Astrocyte (in vitro differentiated cells and primary cell): ENCODE measurements at regions not wholly inside any gene's neighbourhood (a gene's known extent, or its start where the extent isn't known, plus 50 kb on each side); places are given as distances from the start of the nearest gene placed in this dataset.

Experiments used
- DNase-seq: peaks from one replicate; pipeline ENCODE4 v3.0.0-alpha.2; 2010; ENCODE audit warnings: low read depth
- FAIRE-seq: peaks from 2 replicates; lab custom pipeline; 2011; peaks lifted over from hg19 to GRCh38; lab: Jason Lieb, UNC
- H2AFZ ChIP-seq: 2 replicates; pipeline ENCODE4 v1.6.0; 2012; ENCODE audit warnings: low read depth, low read length, inconsistent platforms
- H3K27ac ChIP-seq: 2 replicates; pipeline ENCODE4 v1.5.1; 2011; ENCODE audit warnings: low read depth, low read length, inconsistent platforms
- H3K27me3 ChIP-seq: 2 replicates; pipeline ENCODE4 v1.6.0; 2011; ENCODE audit warnings: low read length, inconsistent platforms; ENCODE audit not compliant: insufficient read depth
- H3K36me3 ChIP-seq: 2 replicates; pipeline ENCODE4 v1.5.1; 2011; ENCODE audit warnings: low read length, inconsistent platforms; ENCODE audit not compliant: insufficient read depth
- H3K4me1 ChIP-seq: 2 replicates; pipeline ENCODE4 v1.5.1; 2011; ENCODE audit warnings: low read length, inconsistent platforms; ENCODE audit not compliant: insufficient read depth
- H3K4me2 ChIP-seq: 2 replicates; pipeline ENCODE4 v1.6.0; 2012; ENCODE audit warnings: low read length, inconsistent platforms
- H3K4me3 ChIP-seq: 2 replicates; pipeline ENCODE4 v1.5.1; 2011; ENCODE audit warnings: low read depth, mild to moderate bottlenecking, low read length, inconsistent platforms; ENCODE audit not compliant: insufficient read depth
- H3K79me2 ChIP-seq: 2 replicates; pipeline ENCODE4 v1.6.0; 2012; ENCODE audit warnings: mild to moderate bottlenecking, low read length, inconsistent platforms; ENCODE audit not compliant: insufficient read depth
- H3K9ac ChIP-seq: 2 replicates; pipeline ENCODE4 v1.6.0; 2012; ENCODE audit warnings: mild to moderate bottlenecking, low read length, inconsistent platforms
- H3K9me3 ChIP-seq: 2 replicates; pipeline ENCODE4 v1.5.1; 2012; ENCODE audit warnings: low read depth, mild to moderate bottlenecking, low read length, inconsistent platforms; ENCODE audit not compliant: insufficient read depth
- H4K20me1 ChIP-seq: 2 replicates; pipeline ENCODE4 v1.6.0; 2012; ENCODE audit warnings: low read length, inconsistent platforms; ENCODE audit not compliant: insufficient read depth
- H3K27ac Mint-ChIP-seq: one replicate; pipeline ENCODE4 v1.8.0; 2021; ENCODE audit warnings: mild to moderate bottlenecking, mixed read lengths; ENCODE audit not compliant: unreplicated experiment
- H3K27me3 Mint-ChIP-seq: one replicate; pipeline ENCODE4 v1.8.0; 2021; ENCODE audit warnings: low read depth, mixed read lengths; ENCODE audit not compliant: unreplicated experiment
- H3K36me3 Mint-ChIP-seq: one replicate; pipeline ENCODE4 v1.8.0; 2021; ENCODE audit warnings: low read depth, mixed read lengths; ENCODE audit not compliant: unreplicated experiment
- H3K4me1 Mint-ChIP-seq: one replicate; pipeline ENCODE4 v1.8.0; 2021; ENCODE audit warnings: low read depth, mixed read lengths; ENCODE audit not compliant: unreplicated experiment
- H3K4me3 Mint-ChIP-seq: one replicate; pipeline ENCODE4 v1.8.0; 2021; ENCODE audit warnings: mild to moderate bottlenecking, moderate library complexity, mixed read lengths; ENCODE audit not compliant: unreplicated experiment
- H3K9me3 Mint-ChIP-seq: one replicate; pipeline ENCODE4 v1.8.0; 2021; ENCODE audit warnings: mild to moderate bottlenecking, mixed read lengths; ENCODE audit not compliant: unreplicated experiment
- EZH2 ChIP-seq: IDR thresholded peaks from 2 replicates; pipeline ENCODE4 v1.6.1; 2012; ENCODE audit warnings: mild to moderate bottlenecking, low read length, inconsistent platforms; ENCODE audit not compliant: insufficient read depth
- TF ChIP-seq, protein P1 (sequence below): IDR thresholded peaks from 2 replicates; pipeline ENCODE4 v1.5.1; 2011; ENCODE audit warnings: low read depth, mild to moderate bottlenecking, inconsistent platforms, low read length, moderate library complexity; ENCODE audit not compliant: insufficient read depth

DNA sequence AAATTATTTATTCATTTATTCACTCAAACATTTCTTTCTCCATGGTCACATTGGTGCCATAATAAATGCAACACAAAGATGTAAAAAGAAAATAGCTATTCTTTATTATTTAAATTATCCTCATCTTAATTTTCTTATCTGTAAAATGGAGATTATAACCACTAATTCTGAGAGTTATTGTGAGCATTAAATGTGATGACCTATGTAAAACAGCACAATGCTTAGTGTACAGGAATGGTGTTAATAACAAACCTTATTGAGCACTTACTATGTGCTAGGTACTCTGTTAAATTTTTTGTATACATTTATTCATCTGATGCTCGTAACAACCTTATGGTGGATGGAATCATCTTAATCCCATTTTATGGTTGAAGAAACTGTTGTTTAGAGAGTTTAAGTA, 84.6 kb downstream of the NTMT2 start:
- no peaks in the 10 kb centered on the region for H3K4me1 Mint-ChIP-seq
- H3K4me2 ChIP-seq, result no peak overlapping the region

DNA sequence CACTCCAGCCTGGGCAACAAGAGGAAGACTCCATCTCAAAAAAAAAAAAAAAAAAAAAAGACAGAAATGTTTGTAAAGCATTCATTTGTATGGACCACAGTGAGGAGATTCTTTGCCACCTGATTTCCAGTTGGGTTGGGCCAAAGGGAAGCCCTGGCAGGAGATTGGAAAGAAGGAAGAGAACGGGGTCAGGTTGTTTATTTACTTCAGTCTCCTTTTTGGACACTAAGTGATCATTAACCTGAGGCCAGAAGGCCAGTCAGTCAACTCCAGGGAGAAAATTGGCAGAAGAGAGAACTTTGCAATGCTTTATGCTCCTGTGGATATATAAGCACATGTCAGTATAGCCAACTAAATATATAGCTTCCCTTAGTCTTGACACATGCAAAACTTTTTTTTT, 85.9 kb downstream of the NTMT2 start:
- Histone ChIP-seq H3K4me1 (no peaks in the 10 kb centered on the region), H3K9me3 (no peaks in the 10 kb centered on the region), H3K36me3 (no peaks in the 10 kb centered on the region), H3K4me3 (no peak overlapping the region), H3K4me2 (no peak overlapping the region), H2AFZ (no peak overlapping the region), H3K27me3 (no peaks in the 10 kb centered on the region), H3K79me2 (no peaks in the 10 kb centered on the region), H3K9ac (no peak overlapping the region), H4K20me1 (no peaks in the 10 kb centered on the region), H3K27ac (no peak overlapping the region)
- no peaks in the 10 kb centered on the region for H3K36me3 Mint-ChIP-seq
- H3K9me3 Mint-ChIP-seq, result no peaks in the 10 kb centered on the region
- H3K27me3 Mint-ChIP-seq, result no peaks in the 10 kb centered on the region
- DNase-seq, result no peak
- H3K4me1 Mint-ChIP-seq, result no peaks in the 10 kb centered on the region
- TF ChIP-seq, protein P1, sequence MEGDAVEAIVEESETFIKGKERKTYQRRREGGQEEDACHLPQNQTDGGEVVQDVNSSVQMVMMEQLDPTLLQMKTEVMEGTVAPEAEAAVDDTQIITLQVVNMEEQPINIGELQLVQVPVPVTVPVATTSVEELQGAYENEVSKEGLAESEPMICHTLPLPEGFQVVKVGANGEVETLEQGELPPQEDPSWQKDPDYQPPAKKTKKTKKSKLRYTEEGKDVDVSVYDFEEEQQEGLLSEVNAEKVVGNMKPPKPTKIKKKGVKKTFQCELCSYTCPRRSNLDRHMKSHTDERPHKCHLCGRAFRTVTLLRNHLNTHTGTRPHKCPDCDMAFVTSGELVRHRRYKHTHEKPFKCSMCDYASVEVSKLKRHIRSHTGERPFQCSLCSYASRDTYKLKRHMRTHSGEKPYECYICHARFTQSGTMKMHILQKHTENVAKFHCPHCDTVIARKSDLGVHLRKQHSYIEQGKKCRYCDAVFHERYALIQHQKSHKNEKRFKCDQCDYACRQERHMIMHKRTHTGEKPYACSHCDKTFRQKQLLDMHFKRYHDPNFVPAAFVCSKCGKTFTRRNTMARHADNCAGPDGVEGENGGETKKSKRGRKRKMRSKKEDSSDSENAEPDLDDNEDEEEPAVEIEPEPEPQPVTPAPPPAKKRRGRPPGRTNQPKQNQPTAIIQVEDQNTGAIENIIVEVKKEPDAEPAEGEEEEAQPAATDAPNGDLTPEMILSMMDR, result no peak
- no peak for TF ChIP-seq EZH2
- no peak overlapping the region for H3K27ac Mint-ChIP-seq
- FAIRE-seq, result no peak
- no peak overlapping the region for H3K4me3 Mint-ChIP-seq

More for the DNA sequence above, 84.6 kb downstream of the NTMT2 start:
- Histone ChIP-seq H3K27me3 (no peaks in the 10 kb centered on the region), H4K20me1 (no peaks in the 10 kb centered on the region), H3K9me3 (no peaks in the 10 kb centered on the region), H3K27ac (no peak overlapping the region), H3K4me1 (no peaks in the 10 kb centered on the region), H3K79me2 (no peaks in the 10 kb centered on the region), H3K9ac (no peak overlapping the region), H3K4me3 (no peak overlapping the region), H3K36me3 (no peaks in the 10 kb centered on the region), H2AFZ (no peak overlapping the region)
- Mint-ChIP-seq H3K9me3 (no peaks in the 10 kb centered on the region), H3K27me3 (no peaks in the 10 kb centered on the region), H3K4me3 (no peak overlapping the region), H3K36me3 (no peaks in the 10 kb centered on the region), H3K27ac (no peak overlapping the region)
- TF ChIP-seq EZH2, result no peak
- TF ChIP-seq, protein P1, result no peak
- FAIRE-seq (no peak), DNase-seq (no peak)

DNA sequence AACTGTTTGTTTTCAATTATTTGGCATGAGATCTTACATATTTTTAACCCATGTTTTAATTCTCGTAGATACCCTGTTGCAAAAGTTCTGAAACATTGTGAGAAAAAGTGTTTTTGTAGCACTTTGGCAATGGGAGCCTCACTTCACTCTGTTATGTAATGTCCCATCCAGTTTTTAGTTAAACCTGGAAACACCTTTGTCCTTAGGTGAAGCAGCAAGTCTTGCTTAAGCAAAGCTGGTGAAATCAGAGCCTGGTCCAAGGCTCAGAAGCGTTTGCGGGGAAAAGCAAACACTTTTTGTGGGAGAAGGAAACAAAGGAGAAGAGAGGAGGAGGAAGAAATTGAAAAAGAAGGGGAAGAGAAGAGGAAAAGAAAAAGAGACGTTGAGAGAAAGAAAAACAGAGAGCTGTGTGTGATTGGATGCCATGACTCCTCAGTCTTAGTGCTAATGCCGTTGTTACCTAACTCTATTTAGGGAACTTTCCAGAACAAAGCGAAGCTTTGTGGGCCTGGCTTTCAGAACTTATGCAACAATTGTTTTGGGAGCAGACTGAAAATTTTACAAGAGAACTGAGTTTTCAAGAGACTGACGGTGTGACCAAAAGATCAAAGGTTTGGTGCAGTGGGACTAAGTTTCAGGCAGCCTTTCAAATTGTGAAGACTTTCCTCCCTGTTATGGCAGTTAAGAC, 93.1 kb downstream of the NTMT2 start:
- Histone ChIP-seq H3K36me3 (no peaks in the 10 kb centered on the region), H3K4me1 (no peaks in the 10 kb centered on the region), H3K4me2 (no peak overlapping the region), H3K4me3 (no peak overlapping the region), H3K9ac (no peak overlapping the region), H2AFZ (no peak overlapping the region), H4K20me1 (no peaks in the 10 kb centered on the region), H3K27ac (no peak overlapping the region), H3K9me3 (no peaks in the 10 kb centered on the region), H3K79me2 (no peaks in the 10 kb centered on the region), H3K27me3 (no peaks in the 10 kb centered on the region)
- no peak for TF ChIP-seq EZH2
- TF ChIP-seq, protein P1, result no peak
- Mint-ChIP-seq H3K9me3 (no peaks in the 10 kb centered on the region), H3K27me3 (no peaks in the 10 kb centered on the region), H3K27ac (no peak overlapping the region), H3K4me3 (no peak overlapping the region), H3K4me1 (peaks cover 3% of the 10 kb centered on the region), H3K36me3 (no peaks in the 10 kb centered on the region)
- FAIRE-seq (no peak), DNase-seq (no peak)
